HL-60/S4 (cell line): ENCODE measurements at regions not wholly inside any gene's neighbourhood (a gene's known extent, or its start where the extent isn't known, plus 50 kb on each side); places are given as distances from the start of the nearest gene placed in this dataset.

Source experiments
- in situ Hi-C: fragments of 300-500 bp; cut with MboI; formaldehyde crosslinking; loops from 2 replicates; pipeline ENCODE4 v1.14.3; 2022; ENCODE audit warnings: low sequenced_read_pairs

GRCh38 chr16:86327321-86327720 is 183.0 kb upstream of the FOXF1 start:
- in situ Hi-C loops, result no loop called here

- in situ Hi-C loops, result no loop called here
Observed at GRCh38 chr16:86330906-86331305, 179.4 kb upstream of the FOXF1 start.

GRCh38 chr16:86334079-86334635 is 176.2 kb upstream of the FOXF1 start:
- in situ Hi-C loops, result no loop called here

DNA sequence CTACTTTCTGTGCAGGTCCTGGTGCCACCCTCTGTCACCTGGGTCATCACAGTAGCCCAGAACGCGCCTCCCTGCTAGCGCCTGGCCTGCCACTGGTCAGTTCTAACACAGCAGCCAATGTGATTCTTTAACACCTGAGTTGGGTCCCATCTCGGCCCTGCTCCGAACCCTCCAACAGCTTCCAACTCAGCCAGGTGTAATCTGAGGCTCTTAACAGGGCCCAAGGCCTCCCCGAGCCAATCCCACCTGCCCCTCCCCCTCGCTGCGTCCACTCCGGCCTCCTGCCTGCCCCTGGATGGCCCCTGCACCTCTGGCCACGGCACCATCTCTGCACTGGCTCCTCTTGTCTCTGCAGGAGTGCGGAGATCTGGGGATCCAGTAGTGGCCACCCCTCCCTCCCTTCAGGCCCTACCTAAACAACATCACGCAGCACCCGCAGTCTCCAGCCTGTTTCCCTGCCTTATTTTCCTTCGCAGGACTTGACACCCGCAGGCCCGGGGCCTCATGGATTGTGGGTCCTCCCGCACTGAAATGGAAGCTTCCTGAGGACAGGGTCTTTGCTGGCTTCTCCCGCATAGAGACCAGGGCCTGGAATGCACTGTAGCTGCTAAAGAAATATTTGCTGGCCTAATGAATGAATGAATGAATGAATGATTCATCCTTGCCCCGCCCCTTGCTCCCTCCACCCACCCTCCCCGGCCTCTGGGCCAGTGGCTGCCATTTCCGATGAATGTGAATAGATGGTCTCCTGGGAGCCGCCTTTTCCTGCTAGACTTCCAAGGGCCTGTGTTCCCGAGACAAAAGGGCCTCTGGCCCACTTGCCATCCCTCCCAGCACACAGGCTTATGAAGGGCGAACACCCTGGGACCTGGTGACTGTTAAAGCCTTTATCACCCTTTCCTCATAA is 174.8 kb upstream of the FOXF1 start:
- in situ Hi-C loops, result no loop called here

GRCh38 chr16:86337138-86337537 is 173.2 kb upstream of the FOXF1 start:
- in situ Hi-C loops, result no loop called here

- in situ Hi-C loops, result no loop called here
Observed at GRCh38 chr16:86337581-86338402, 172.5 kb upstream of the FOXF1 start.

DNA sequence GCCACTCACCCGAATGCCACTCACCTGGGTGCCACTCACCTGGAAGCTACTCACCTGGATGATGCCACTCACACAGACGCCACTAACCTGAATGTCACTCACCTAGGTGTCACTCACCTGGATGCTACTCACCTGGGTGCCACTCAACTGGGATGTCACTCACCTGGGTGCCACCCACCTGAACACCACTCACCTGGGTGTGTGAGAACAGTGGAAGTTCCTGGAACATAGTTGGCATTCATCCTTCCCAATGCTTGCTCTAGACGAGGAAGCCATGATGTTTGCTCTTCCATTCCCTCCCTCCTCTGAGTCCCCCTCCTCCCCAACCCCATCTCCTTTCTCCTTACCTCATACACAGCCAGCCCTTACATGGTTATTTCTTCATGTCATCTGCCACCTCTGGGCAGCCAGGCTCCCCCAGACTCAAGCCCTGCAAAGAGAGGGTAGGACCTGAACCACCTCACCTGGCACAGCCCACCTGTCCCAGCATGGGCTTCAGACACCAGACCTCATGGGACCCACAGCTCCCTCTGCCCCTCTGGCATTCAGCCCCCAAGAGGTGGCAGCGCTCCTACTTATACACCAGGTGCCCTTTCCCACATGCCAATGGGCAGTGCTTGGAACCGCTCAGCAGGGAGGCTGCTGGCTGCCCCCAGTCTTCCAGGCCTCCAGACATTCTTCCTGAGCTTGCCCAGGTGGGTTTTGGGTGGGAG is 171.8 kb upstream of the FOXF1 start:
- in situ Hi-C loops, result no loop called here

DNA sequence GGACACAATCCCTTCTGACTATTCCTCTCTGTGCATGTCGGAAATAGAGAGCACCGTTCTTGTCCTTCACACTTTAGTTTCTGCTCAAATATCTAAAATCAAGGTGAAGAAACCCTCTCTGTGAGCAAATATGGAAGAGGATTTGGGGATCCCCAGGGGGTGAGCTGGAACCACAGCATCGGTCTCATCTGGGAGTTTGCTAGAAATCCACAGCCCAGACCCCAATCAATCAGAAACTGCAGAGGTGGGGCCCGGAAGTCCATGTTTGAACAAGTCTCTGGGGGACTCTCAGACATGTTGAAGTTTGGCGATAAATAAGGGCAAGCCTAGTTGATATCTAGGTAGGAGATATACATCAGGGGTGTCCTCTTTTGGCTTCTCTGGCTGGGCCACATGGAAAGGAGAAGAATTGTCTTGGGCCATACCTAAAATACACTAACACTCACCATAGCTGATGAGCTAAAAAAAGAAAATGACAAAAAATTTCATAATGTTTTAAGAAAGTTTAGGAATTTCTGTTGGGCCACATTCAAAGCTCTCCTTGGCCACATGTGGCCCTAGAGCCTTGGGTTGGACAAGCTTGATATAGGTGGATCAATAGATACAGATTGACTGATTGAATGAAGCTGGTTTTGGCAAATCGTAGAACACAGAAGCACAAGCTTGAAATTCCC is 168.0 kb upstream of the FOXF1 start:
- in situ Hi-C loops, result no loop called here

DNA sequence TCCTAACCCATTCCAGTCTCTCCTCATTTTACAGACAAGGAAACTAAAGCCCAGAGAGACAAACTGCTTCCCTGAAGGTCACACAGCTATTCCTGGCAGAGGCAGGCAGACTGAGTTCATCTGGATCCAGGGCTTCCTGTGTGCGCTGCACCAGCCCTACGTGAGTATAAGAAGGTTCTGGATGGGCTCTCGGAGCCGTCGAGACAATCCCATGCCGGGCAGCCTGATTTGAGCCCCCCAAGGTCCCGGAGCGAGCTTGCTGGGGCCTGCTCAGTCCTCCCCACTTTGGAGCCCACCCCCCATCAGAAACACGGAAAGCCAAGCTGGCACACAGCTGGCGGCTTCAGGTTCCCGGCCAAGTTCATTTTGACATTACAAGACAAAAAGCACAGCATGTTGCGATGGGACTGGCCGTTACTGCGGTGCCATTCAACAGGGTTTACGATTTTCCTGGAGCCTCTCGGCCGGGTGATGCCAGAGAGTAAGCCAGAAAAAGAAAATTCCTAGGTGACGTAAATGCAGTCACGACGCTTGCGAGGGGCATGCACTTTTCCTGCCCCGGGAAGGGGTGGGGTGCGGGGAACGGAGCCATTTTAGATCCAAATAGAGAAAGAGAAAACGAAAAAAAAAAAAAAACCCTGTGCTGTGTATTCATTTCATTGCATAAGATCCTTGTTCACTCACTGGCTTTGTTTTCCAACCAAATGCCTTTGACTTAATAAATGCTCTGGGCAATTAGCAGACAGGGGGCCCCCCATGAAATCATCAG is 167.1 kb upstream of the FOXF1 start:
- in situ Hi-C loops, result no loop called here

- in situ Hi-C loops, result no loop called here
Observed at GRCh38 chr16:86343796-86344585, 166.3 kb upstream of the FOXF1 start.

GRCh38 chr16:86344586-86344871 is 165.8 kb upstream of the FOXF1 start:
- in situ Hi-C loops, result no loop called here

DNA sequence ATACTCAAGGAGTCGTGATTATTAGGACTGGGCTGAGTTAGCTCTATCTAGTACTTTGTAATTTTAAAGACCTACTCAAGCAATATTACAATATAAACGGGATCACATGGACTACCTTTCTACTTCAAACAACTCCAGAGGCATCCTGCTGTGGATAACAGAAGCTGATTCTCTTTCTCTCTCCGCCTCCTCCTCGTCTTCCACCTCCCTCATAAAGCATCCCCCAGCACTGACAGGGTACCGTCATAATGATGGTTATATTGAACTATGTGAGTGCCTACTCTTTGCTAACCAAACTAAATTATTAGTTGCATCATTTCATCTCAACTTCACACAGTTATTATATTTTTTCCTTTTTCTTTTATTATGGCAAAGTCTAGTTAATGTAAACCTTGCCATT is 165.4 kb upstream of the FOXF1 start:
- in situ Hi-C loops, result no loop called here

DNA sequence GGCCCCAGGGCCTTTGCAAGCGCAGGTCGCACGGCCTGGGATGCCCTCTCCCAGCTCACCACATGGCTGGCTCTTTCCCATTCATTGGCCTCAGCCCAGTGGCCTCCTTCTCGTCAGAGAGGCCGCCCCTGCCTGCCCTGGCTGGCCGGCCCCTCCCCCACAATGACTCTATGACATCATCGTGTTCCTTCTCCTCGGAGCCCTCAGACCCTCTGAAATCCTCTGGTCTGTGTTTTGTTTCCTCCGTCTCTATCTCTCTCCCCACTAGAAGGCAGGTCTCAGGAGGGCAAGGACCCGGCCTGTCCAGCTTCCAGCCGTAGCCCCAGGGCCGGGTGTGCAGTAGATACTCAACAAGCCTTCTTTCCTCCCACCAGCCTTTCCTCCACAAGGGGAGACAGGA is 164.8 kb upstream of the FOXF1 start:
- in situ Hi-C loops, result no loop called here

- in situ Hi-C loops, result no loop called here
Observed at GRCh38 chr16:86346034-86346433, 164.3 kb upstream of the FOXF1 start.

GRCh38 chr16:86347090-86347489 is 163.2 kb upstream of the FOXF1 start:
- in situ Hi-C loops, result no loop called here

GRCh38 chr16:86347916-86348555 is 162.3 kb upstream of the FOXF1 start:
- in situ Hi-C loops, result no loop called here

- in situ Hi-C loops, result no loop called here
Observed at GRCh38 chr16:86349338-86349900, 160.9 kb upstream of the FOXF1 start.

- in situ Hi-C loops, result no loop called here
Observed at GRCh38 chr16:86350289-86350688, 160.0 kb upstream of the FOXF1 start.
